HCT116 (cell line): ENCODE measurements at regions not wholly inside any gene's neighbourhood (a gene's known extent, or its start where the extent isn't known, plus 50 kb on each side); places are given as distances from the start of the nearest gene placed in this dataset.

Source experiments
- ATAC-seq: fragments of 200-7000 bp; cut with Tn5 transposase; 2 replicates; pipeline ENCODE4 v1.9.1; 2020; ENCODE audit warnings: mild to moderate bottlenecking, moderate library complexity
- BruUV-seq: library from RNA; stranded (reverse); fragments of 400-500 nt; replicated peaks from 2 replicates; lab custom pipeline; 2021; lab: Mats Ljungman, UMichigan
- CTCF ChIA-PET: fragments of 300-600 bp; sonication (Branson Sonifier 250); formaldehyde crosslinking; loops from one replicate; lab custom pipeline; 2021; ENCODE audit warnings: antibody characterized with exemption; lab: Charles Lee
- POLR2A ChIA-PET: fragments of 300-600, 350-600 bp; sonication (Branson Sonifier 250); formaldehyde crosslinking; loops from one replicate; lab custom pipeline; 2021; ENCODE audit warnings: antibody characterized with exemption; lab: Charles Lee
- RAD21 ChIA-PET, 2 experiments: fragments of 300-600 bp; sonication (Branson Sonifier 250); formaldehyde crosslinking; loops; one replicate each; lab custom pipeline; 2023; ENCODE audit warnings: low total read pairs in 2 of 2; ENCODE audit not compliant: uncharacterized antibody in 2 of 2, unreplicated experiment in 2 of 2, low non-redundant PET in 1 of 2; lab: Charles Lee
- DNase-seq: peaks from one replicate; pipeline ENCODE4 v3.0.0-alpha.2; 2010; ENCODE audit warnings: low read depth, low spot score
- H2AFZ ChIP-seq: fragments of 200-600 bp; shearing (Covaris generic), sonication (generic); 2 replicates; pipeline ENCODE4 v1.6.1; 2017; ENCODE audit warnings: low read depth, mixed run types, mixed read lengths, antibody characterized with exemption, low read length; ENCODE audit not compliant: poor library complexity, severe bottlenecking
- H3K27ac ChIP-seq: 2 replicates; pipeline ENCODE4 v1.5.1; 2012; ENCODE audit warnings: low read depth, low read length
- H3K27me3 ChIP-seq: fragments of 200-600 bp; sonication (generic); 2 replicates; pipeline ENCODE4 v1.6.1; 2016; ENCODE audit warnings: mixed run types, low read length, mixed read lengths; ENCODE audit not compliant: insufficient read depth
- H3K36me3 ChIP-seq, 2 experiments: fragments of 200-500 bp in 1 of 2; fragments of 200-600 bp in 1 of 2; sonication (Bioruptor generic) in 1 of 2; sonication (generic) in 1 of 2; 2 replicates each; pipeline versions ENCODE4 v1.5.1 to v1.6.1; 2014 to 2016; ENCODE audit warnings: low read length in 2 of 2, inconsistent platforms in 1 of 2, mixed read lengths in 1 of 2, mixed run types in 1 of 2; ENCODE audit not compliant: insufficient read depth in 2 of 2, control insufficient read depth in 1 of 2
- H3K4me1 ChIP-seq, 2 experiments: fragments of 200-600 bp in 1 of 2; sonication (generic) in 1 of 2; 2 replicates each; pipeline versions ENCODE4 v1.5.1 to v1.6.1; 2012 to 2017; ENCODE audit warnings: low read length in 2 of 2, inconsistent platforms in 1 of 2, mild to moderate bottlenecking in 1 of 2, mixed read lengths in 1 of 2, mixed run types in 1 of 2, moderate library complexity in 1 of 2; ENCODE audit not compliant: insufficient read depth in 2 of 2, control insufficient read depth in 1 of 2
- H3K4me2 ChIP-seq: fragments of 200-600 bp; sonication (generic); 2 replicates; pipeline ENCODE4 v1.6.1; 2017; ENCODE audit warnings: mixed run types, low read length, mixed read lengths
- H3K4me3 ChIP-seq, 2 experiments: fragments of 200-600 bp in 1 of 2; sonication (generic) in 1 of 2; replicated peaks in 1 of 2; 2 replicates each; pipeline ENCODE4 v1.5.1; 2011 to 2016; ENCODE audit warnings: low read length in 2 of 2, control low read depth in 1 of 2, low read depth in 1 of 2, mild to moderate bottlenecking in 1 of 2, mixed read lengths in 1 of 2, mixed run types in 1 of 2
- H3K79me2 ChIP-seq: fragments of 200-600 bp; sonication (generic); 2 replicates; pipeline ENCODE4 v1.6.1; 2017; ENCODE audit warnings: mild to moderate bottlenecking, mixed run types, low read length, moderate library complexity, mixed read lengths; ENCODE audit not compliant: insufficient read depth
- H3K9ac ChIP-seq: fragments of 200-600 bp; sonication (generic); 2 replicates; pipeline ENCODE4 v1.6.1; 2016; ENCODE audit warnings: low read length, mixed read lengths
- H3K9me2 ChIP-seq: fragments of 200-600 bp; sonication (generic), shearing (Covaris generic); 2 replicates; pipeline ENCODE4 v1.6.1; 2017; ENCODE audit warnings: mixed run types, mild to moderate bottlenecking, moderate library complexity; ENCODE audit not compliant: insufficient read depth
- H3K9me3 ChIP-seq, 2 experiments: fragments of 200-500 bp in 1 of 2; fragments of 200-600 bp in 1 of 2; sonication (Bioruptor generic) in 1 of 2; sonication (generic) in 1 of 2; 2 replicates each; pipeline ENCODE4 v1.6.1; 2014 to 2017; ENCODE audit warnings: low read length in 2 of 2, mixed read lengths in 2 of 2, inconsistent platforms in 1 of 2, low read depth in 1 of 2, mild to moderate bottlenecking in 1 of 2, mixed run types in 1 of 2, moderate library complexity in 1 of 2; ENCODE audit not compliant: control insufficient read depth in 1 of 2, insufficient read depth in 1 of 2
- H4K20me1 ChIP-seq: fragments of 200-600 bp; sonication (generic), shearing (Covaris generic); 2 replicates; pipeline ENCODE4 v1.6.1; 2017; ENCODE audit warnings: mixed run types, mild to moderate bottlenecking, moderate library complexity; ENCODE audit not compliant: insufficient read depth
- ATF3 ChIP-seq: IDR thresholded peaks from 2 replicates; pipeline ENCODE4 v1.6.1; 2012
- EGR1 ChIP-seq: IDR thresholded peaks from 2 replicates; pipeline ENCODE4 v1.6.1; 2012; ENCODE audit warnings: low read depth
- ELF1 ChIP-seq: IDR thresholded peaks from 2 replicates; pipeline ENCODE4 v1.6.1; 2012; ENCODE audit warnings: low read depth, borderline replicate concordance
- EZH2phosphoT487 ChIP-seq: fragments of 200-600 bp; IDR thresholded peaks from 2 replicates; pipeline ENCODE4 v1.6.1; 2018; ENCODE audit warnings: antibody characterized with exemption, borderline replicate concordance
- FOSL1 ChIP-seq: IDR thresholded peaks from 2 replicates; pipeline ENCODE4 v1.6.1; 2012; ENCODE audit warnings: low read depth
- POLR2AphosphoS5 ChIP-seq: IDR thresholded peaks from 2 replicates; pipeline ENCODE4 v1.6.1; 2011; ENCODE audit warnings: mild to moderate bottlenecking, low read depth, low read length, moderate library complexity
- RAD21 ChIP-seq: IDR thresholded peaks from 2 replicates; pipeline ENCODE4 v1.6.1; 2012; ENCODE audit warnings: low read depth, mild to moderate bottlenecking
- REST ChIP-seq: IDR thresholded peaks from 2 replicates; pipeline ENCODE4 v1.6.1; 2012; ENCODE audit warnings: low read depth
- SIN3A ChIP-seq: IDR thresholded peaks from 2 replicates; pipeline ENCODE4 v1.6.1; 2012; ENCODE audit warnings: low read depth
- SP1 ChIP-seq: IDR thresholded peaks from 2 replicates; pipeline ENCODE4 v1.6.1; 2012; ENCODE audit warnings: low read depth
- SRF ChIP-seq: IDR thresholded peaks from 2 replicates; pipeline ENCODE4 v1.6.1; 2012; ENCODE audit warnings: low read depth
- TCF7L2 ChIP-seq: IDR thresholded peaks from 2 replicates; pipeline ENCODE4 v1.7.0; 2011; ENCODE audit warnings: borderline replicate concordance, inconsistent platforms; ENCODE audit not compliant: insufficient read depth, insufficient read length; ENCODE audit errors: extremely low read depth
- ZFX ChIP-seq: fragments of 450-650 bp; IDR thresholded peaks from 2 replicates; pipeline ENCODE4 v1.6.1; 2017
- ZNF274 ChIP-seq: fragments of 200-500 bp; sonication (Bioruptor generic); IDR thresholded peaks from 2 replicates; pipeline ENCODE4 v1.6.1; 2014; ENCODE audit warnings: mild to moderate bottlenecking, low read depth, low read length, inconsistent platforms
- intact Hi-C: fragments of 100-400 bp; cut with micrococcal nuclease; formaldehyde crosslinking; loops from 2 replicates; pipeline ENCODE4 v1.10.0; 2022

DNA sequence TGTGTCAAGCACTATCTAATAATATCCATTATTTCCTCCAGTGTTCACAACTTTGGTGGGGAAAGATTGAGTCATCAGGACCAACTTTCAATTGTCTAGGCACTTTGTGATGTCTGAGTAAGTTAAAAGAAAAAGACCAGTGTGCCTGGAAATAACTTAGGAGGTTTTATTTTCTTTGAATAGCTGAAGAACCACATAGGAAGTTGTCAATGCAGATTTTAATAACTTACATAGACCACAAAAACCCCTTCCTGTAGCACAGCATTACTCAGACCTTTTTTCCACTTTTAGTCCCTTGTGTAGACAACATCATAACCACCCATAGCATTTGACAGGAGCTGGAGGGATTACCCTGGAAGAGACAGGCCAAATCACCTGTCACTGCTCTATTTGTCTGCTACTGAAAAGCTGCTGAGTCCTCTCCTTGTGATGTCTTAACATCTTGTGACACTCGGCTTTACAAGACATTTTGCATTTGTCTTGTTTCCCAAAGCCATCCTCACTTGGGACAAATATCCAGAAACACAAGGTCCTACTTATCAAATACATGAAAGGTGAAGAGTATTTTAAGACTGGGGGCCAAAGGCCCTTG is 241.5 kb upstream of the PTER start:
- H3K27me3 ChIP-seq = 0 out of 2 replicates have a peak, but pooled peaks cover 3% of the 10 kb centered on the region
- POLR2A ChIA-PET = no interaction called here
- no peaks in the 10 kb centered on the region for H4K20me1 ChIP-seq
- H3K79me2 ChIP-seq = no peaks in the 10 kb centered on the region
- intact Hi-C loops = no loop called here
- no peak overlapping the region for H3K27ac ChIP-seq
- H3K9me2 ChIP-seq = no peaks in the 10 kb centered on the region
- H3K36me3 ChIP-seq = no peaks in the 10 kb centered on the region
- H3K4me3 ChIP-seq = no peak overlapping the region
- H3K9me3 ChIP-seq = no peaks in the 10 kb centered on the region
- ATAC-seq (no peak), DNase-seq (no peak)
- no peak for TF ChIP-seq ELF1
- no peak for TF ChIP-seq TCF7L2
- TF ChIP-seq SRF = no peak
- no peak for TF ChIP-seq FOSL1
- TF ChIP-seq EZH2phosphoT487 = no peak
- no peak for TF ChIP-seq ZNF274
- no peak overlapping the region for H3K9ac ChIP-seq
- RAD21 ChIA-PET = no interaction called here
- no TSS peak for BruUV-seq
- H3K4me2 ChIP-seq = no peak overlapping the region
- CTCF ChIA-PET = no interaction called here
- H2AFZ ChIP-seq = no peak overlapping the region
- H3K4me1 ChIP-seq = no peaks in the 10 kb centered on the region

DNA sequence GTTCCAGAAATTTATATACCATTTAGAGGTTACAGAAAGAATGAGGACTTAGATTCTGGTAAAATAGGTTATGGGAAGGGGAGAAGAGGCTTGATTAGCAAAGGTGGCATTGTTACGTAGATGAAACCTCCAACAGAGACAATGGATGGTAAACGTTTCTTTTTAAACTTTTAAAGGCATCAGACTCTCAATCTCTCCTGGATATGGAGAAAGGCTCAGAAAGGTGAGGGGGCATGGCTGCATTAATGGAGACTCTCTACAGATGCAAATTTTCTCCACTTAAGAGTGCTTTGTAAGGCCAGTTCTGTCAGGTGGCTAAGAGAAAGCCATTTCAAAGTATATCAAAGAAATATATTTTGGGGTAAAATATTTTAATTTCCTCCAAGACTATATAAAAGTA is 240.9 kb upstream of the PTER start:
- Histone ChIP-seq H2AFZ (no peak overlapping the region), H3K27me3 (0 out of 2 replicates have a peak, but pooled peaks cover 3% of the 10 kb centered on the region), H3K4me3 (no peak overlapping the region), H3K9ac (no peak overlapping the region), H3K79me2 (no peaks in the 10 kb centered on the region), H3K4me2 (no peak overlapping the region), H3K27ac (no peak overlapping the region), H3K9me2 (no peaks in the 10 kb centered on the region), H3K4me1 (no peaks in the 10 kb centered on the region), H3K36me3 (no peaks in the 10 kb centered on the region), H4K20me1 (no peaks in the 10 kb centered on the region)
- ChIA-PET POLR2A (no interaction called here), CTCF (no interaction called here)
- BruUV-seq = no TSS peak
- intact Hi-C loops = no loop called here
- ATAC-seq = no peak
- no peak for DNase-seq
- TF ChIP-seq ZFX (no peak), SIN3A (no peak), RAD21 (no peak), EGR1 (no peak), ATF3 (no peak), POLR2AphosphoS5 (no peak), ELF1 (no peak), SP1 (no peak), REST (no peak)
- TF ChIP-seq, all 23 proteins: peak for 0
- H3K9me3 ChIP-seq = no peaks in the 10 kb centered on the region
- RAD21 ChIA-PET = no interaction called here
